NCI-H146 treated with DMSO at 0.1 percent for 48 hours (cell line): ENCODE measurements at regions not wholly inside any gene's neighbourhood (a gene's known extent, or its start where the extent isn't known, plus 50 kb on each side); places are given as distances from the start of the nearest gene placed in this dataset.
"Not testable (repeated sequence)": the region's sequence is repeated elsewhere in the genome, so short reads cannot be mapped to it uniquely, and the experiment has no call there.

Experiments used
- DNase-seq: peaks from one replicate; lab custom pipeline; 2025; ENCODE audit not compliant: unreplicated experiment; lab: John Stamatoyannopoulos, UW

GRCh38 chr5:177863822-177864446 lies 81.2 kb upstream of the FAM153A start:
- not testable (repeated sequence) for DNase-seq

GRCh38 chr5:177857642-177858200 lies 75.0 kb upstream of the FAM153A start:
- DNase-seq = not testable (repeated sequence)

- not testable (repeated sequence) for DNase-seq
Observed at GRCh38 chr5:177856474-177856873, 73.8 kb upstream of the FAM153A start.

- DNase-seq = not testable (repeated sequence)
Observed at GRCh38 chr5:177847914-177848313, 65.2 kb upstream of the FAM153A start.

- DNase-seq = not testable (repeated sequence)
Observed at GRCh38 chr5:177846598-177846997, 63.9 kb upstream of the FAM153A start.

GRCh38 chr5:177845906-177846305 lies 63.2 kb upstream of the FAM153A start:
- not testable (repeated sequence) for DNase-seq

GRCh38 chr5:177836191-177836590 lies 53.5 kb upstream of the FAM153A start:
- not testable (repeated sequence) for DNase-seq
